Breast epithelium (tissue), 3 donors: ENCODE measurements at regions not wholly inside any gene's neighbourhood (a gene's known extent, or its start where the extent isn't known, plus 50 kb on each side); places are given as distances from the start of the nearest gene placed in this dataset.

Source experiments
- CTCF ChIP-seq, 3 donors: fragments of 450-650 bp; IDR thresholded peaks; one replicate each; pipeline ENCODE4 v1.5.1; 2016 to 2017; ENCODE audit warnings: antibody characterized with exemption in 3 of 3, mild to moderate bottlenecking in 3 of 3, moderate library complexity in 3 of 3
- POLR2A ChIP-seq: fragments of 450-650 bp; IDR thresholded peaks from one replicate; pipeline ENCODE4 v1.6.1; 2016; ENCODE audit warnings: antibody characterized with exemption, mild to moderate bottlenecking, moderate library complexity
- POLR2AphosphoS5 ChIP-seq, 3 donors: sonication (generic); formaldehyde crosslinking; IDR thresholded peaks; one replicate each; pipeline ENCODE4 v1.6.1; 2017; ENCODE audit warnings: antibody characterized with exemption in 3 of 3

- TF ChIP-seq CTCF (IDR thresholded peaks at IDR 0.05) (no peak), POLR2A (no peak), POLR2AphosphoS5 (IDR thresholded peaks at IDR 0.05) (no peak)
These were observed 58.6 kb downstream of the OLIG1 start for GRCh38 chr21:33128538-33128937.
